KMS-11 (cell line): ENCODE measurements at regions not wholly inside any gene's neighbourhood (a gene's known extent, or its start where the extent isn't known, plus 50 kb on each side); places are given as distances from the start of the nearest gene placed in this dataset.

Experiments used
- H2AFZ ChIP-seq: fragments of 200-600 bp; sonication (generic); 2 replicates; pipeline ENCODE4 v1.6.1; 2016; ENCODE audit warnings: antibody characterized with exemption, mixed run types, low read depth
- H3K27ac ChIP-seq: fragments of 200-600 bp; sonication (generic); 2 replicates; pipeline ENCODE4 v1.6.1; 2016; ENCODE audit warnings: mild to moderate bottlenecking, mixed run types
- H3K27me3 ChIP-seq: fragments of 200-600 bp; sonication (generic); 2 replicates; pipeline ENCODE4 v1.6.1; 2017; ENCODE audit warnings: mild to moderate bottlenecking, low read depth, mixed run types, moderate library complexity; ENCODE audit not compliant: insufficient read depth
- H3K36me3 ChIP-seq: fragments of 200-600 bp; sonication (generic); 2 replicates; pipeline ENCODE4 v1.6.1; 2017; ENCODE audit warnings: mild to moderate bottlenecking, mixed run types; ENCODE audit not compliant: insufficient read depth
- H3K4me1 ChIP-seq: fragments of 200-600 bp; sonication (generic); 2 replicates; pipeline ENCODE4 v1.6.1; 2016; ENCODE audit warnings: mild to moderate bottlenecking, low read depth, mixed run types; ENCODE audit not compliant: poor library complexity, severe bottlenecking
- H3K4me2 ChIP-seq: fragments of 200-600 bp; sonication (generic); 2 replicates; pipeline ENCODE4 v1.7.0; 2016; ENCODE audit warnings: mild to moderate bottlenecking, mixed run types
- H3K4me3 ChIP-seq: fragments of 200-600 bp; sonication (generic); IDR thresholded peaks from 2 replicates; pipeline ENCODE4 v1.6.1; 2017; ENCODE audit warnings: low read depth, low read length, mixed read lengths; ENCODE audit not compliant: insufficient read depth
- H3K79me2 ChIP-seq: fragments of 200-600 bp; sonication (generic); 2 replicates; pipeline ENCODE4 v1.6.1; 2016; ENCODE audit warnings: low read depth, mixed run types; ENCODE audit not compliant: insufficient read depth
- H3K9ac ChIP-seq: fragments of 200-600 bp; sonication (generic); 2 replicates; pipeline ENCODE4 v1.6.1; 2016; ENCODE audit warnings: mild to moderate bottlenecking, mixed run types
- H4K20me1 ChIP-seq: fragments of 200-600 bp; sonication (generic); 2 replicates; pipeline ENCODE4 v1.6.1; 2016; ENCODE audit warnings: mild to moderate bottlenecking, mixed run types; ENCODE audit not compliant: insufficient read depth
- CTCF ChIP-seq: fragments of 200-600 bp; sonication (generic); conservative IDR thresholded peaks from 2 replicates; pipeline ENCODE4 v1.6.1; 2017; ENCODE audit warnings: low read depth, mild to moderate bottlenecking, antibody characterized with exemption, low read length, moderate library complexity, mixed read lengths

- Histone ChIP-seq H3K27ac (no peak overlapping the region), H3K4me1 (peaks cover 9% of the 10 kb centered on the region), H3K4me2 (no peak overlapping the region), H3K36me3 (no peaks in the 10 kb centered on the region), H3K4me3 (no peak overlapping the region), H2AFZ (no peak overlapping the region), H3K79me2 (no peaks in the 10 kb centered on the region), H3K9ac (no peak overlapping the region), H3K27me3 (no peaks in the 10 kb centered on the region), H4K20me1 (no peaks in the 10 kb centered on the region)
- TF ChIP-seq CTCF = no peak
Measured at GRCh38 chr14:37862263-37862662, 266.8 kb downstream of the TTC6 start.

GRCh38 chr14:37864128-37864527 is 268.7 kb downstream of the TTC6 start:
- Histone ChIP-seq H3K9ac (no peak overlapping the region), H4K20me1 (no peaks in the 10 kb centered on the region), H3K4me3 (no peak overlapping the region), H3K27me3 (no peaks in the 10 kb centered on the region), H3K27ac (no peak overlapping the region), H3K4me2 (no peak overlapping the region), H3K79me2 (no peaks in the 10 kb centered on the region), H2AFZ (no peak overlapping the region), H3K4me1 (peaks cover 9% of the 10 kb centered on the region), H3K36me3 (no peaks in the 10 kb centered on the region)
- no peak for TF ChIP-seq CTCF

GRCh38 chr14:37864861-37865718 is 269.7 kb downstream of the TTC6 start:
- no peak for TF ChIP-seq CTCF
- Histone ChIP-seq H3K4me1 (peaks cover 9% of the 10 kb centered on the region), H3K27me3 (no peaks in the 10 kb centered on the region), H3K79me2 (no peaks in the 10 kb centered on the region), H3K36me3 (no peaks in the 10 kb centered on the region), H3K4me2 (no peak overlapping the region), H3K9ac (no peak overlapping the region), H2AFZ (no peak overlapping the region), H3K4me3 (no peak overlapping the region), H4K20me1 (no peaks in the 10 kb centered on the region), H3K27ac (no peak overlapping the region)

GRCh38 chr14:37865719-37866549 is 270.5 kb downstream of the TTC6 start:
- no peak for TF ChIP-seq CTCF
- Histone ChIP-seq H3K4me1 (peaks cover 9% of the 10 kb centered on the region), H3K4me3 (no peak overlapping the region), H3K27me3 (no peaks in the 10 kb centered on the region), H3K27ac (no peak overlapping the region), H2AFZ (no peak overlapping the region), H3K79me2 (no peaks in the 10 kb centered on the region), H3K9ac (no peak overlapping the region), H3K4me2 (no peak overlapping the region), H4K20me1 (no peaks in the 10 kb centered on the region), H3K36me3 (no peaks in the 10 kb centered on the region)
